Right forelimb (tissue), 1 donor: ENCODE measurements at regions not wholly inside any gene's neighbourhood (a gene's known extent, or its start where the extent isn't known, plus 50 kb on each side); places are given as distances from the start of the nearest gene placed in this dataset.
"Not testable (repeated sequence)": the region's sequence is repeated elsewhere in the genome, so short reads cannot be mapped to it uniquely, and the experiment has no call there.

ENCODE experiments used
- DNase-seq: peaks from one replicate; pipeline ENCODE4 v3.0.0-alpha.2; 2018

GRCh38 chr5:85556464-85556863 lies 1061.3 kb upstream of the COX7C start:
- DNase-seq = no peak

- DNase-seq = no peak
These were observed 1041.1 kb upstream of the COX7C start for GRCh38 chr5:85576666-85577065.

- not testable (repeated sequence) for DNase-seq
These were observed 1029.9 kb upstream of the COX7C start for GRCh38 chr5:85587806-85588205.

- not testable (repeated sequence) for DNase-seq
These were observed 1029.5 kb upstream of the COX7C start for GRCh38 chr5:85588268-85588667.

GRCh38 chr5:85590764-85591163 lies 1027.0 kb upstream of the COX7C start:
- no peak for DNase-seq

- DNase-seq = no peak
These were observed 1026.4 kb upstream of the COX7C start for GRCh38 chr5:85591311-85591710.

- no peak for DNase-seq
These were observed 1014.9 kb upstream of the COX7C start for GRCh38 chr5:85602843-85603242.

- no peak for DNase-seq
These were observed 1013.4 kb upstream of the COX7C start for GRCh38 chr5:85604378-85604777.

GRCh38 chr5:85604786-85605185 lies 1013.0 kb upstream of the COX7C start:
- no peak for DNase-seq

GRCh38 chr5:85605381-85605780 lies 1012.4 kb upstream of the COX7C start:
- no peak for DNase-seq

- DNase-seq = no peak
These were observed 1003.3 kb upstream of the COX7C start for GRCh38 chr5:85614489-85614888.

- DNase-seq = no peak
These were observed 996.1 kb upstream of the COX7C start for GRCh38 chr5:85621668-85622067.

GRCh38 chr5:85628153-85628552 lies 989.6 kb upstream of the COX7C start:
- DNase-seq = no peak

- DNase-seq = not testable (repeated sequence)
These were observed 979.1 kb upstream of the COX7C start for GRCh38 chr5:85638495-85639125.

- no peak for DNase-seq
These were observed 971.7 kb upstream of the COX7C start for GRCh38 chr5:85646036-85646435.

GRCh38 chr5:85646641-85647040 lies 971.1 kb upstream of the COX7C start:
- no peak for DNase-seq

- no peak for DNase-seq
These were observed 970.2 kb upstream of the COX7C start for GRCh38 chr5:85647349-85648127.

GRCh38 chr5:85648495-85648894 lies 969.2 kb upstream of the COX7C start:
- no peak for DNase-seq

- DNase-seq = no peak
These were observed 966.0 kb upstream of the COX7C start for GRCh38 chr5:85651731-85652130.

GRCh38 chr5:85654144-85654543 lies 963.6 kb upstream of the COX7C start:
- DNase-seq = not testable (repeated sequence)

GRCh38 chr5:85656050-85656449 lies 961.7 kb upstream of the COX7C start:
- DNase-seq = no peak

- not testable (repeated sequence) for DNase-seq
These were observed 960.4 kb upstream of the COX7C start for GRCh38 chr5:85657328-85657727.

GRCh38 chr5:85662969-85663707 lies 954.6 kb upstream of the COX7C start:
- not testable (repeated sequence) for DNase-seq

- DNase-seq = no peak
These were observed 954.1 kb upstream of the COX7C start for GRCh38 chr5:85663708-85664031.
